ENCODE measurements at regions not wholly inside any gene's neighbourhood (a gene's known extent, or its start where the extent isn't known, plus 50 kb on each side); places are given as distances from the start of the nearest gene placed in this dataset.
"Not testable (repeated sequence)": the region's sequence is repeated elsewhere in the genome, so short reads cannot be mapped to it uniquely, and the experiment has no call there.

- DNase-seq = no peak
These were observed 662.5 kb downstream of the LUZP2 start for GRCh38 chr11:25159341-25159740.

DNA sequence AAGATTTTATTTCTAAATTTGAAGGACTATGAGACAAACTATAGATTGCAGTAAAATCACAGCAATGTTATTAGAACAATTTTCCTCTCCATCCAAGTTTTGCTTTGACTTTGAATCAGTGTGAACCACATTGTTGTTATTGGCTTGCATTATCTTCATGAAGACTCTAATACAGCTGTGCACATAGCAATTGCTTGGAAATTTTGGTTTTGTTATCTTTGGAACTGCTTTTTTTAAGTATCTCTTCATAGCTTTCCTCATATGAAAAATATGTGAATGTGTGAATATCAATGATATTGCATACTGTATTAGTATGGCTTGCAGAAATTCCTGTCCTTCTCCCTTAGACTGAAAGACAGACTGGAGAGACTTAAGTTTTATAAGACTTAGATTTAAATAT, 666.6 kb downstream of the LUZP2 start:
- DNase-seq = no peak

GRCh38 chr11:25180187-25180586, 683.3 kb downstream of the LUZP2 start:
- no peak for DNase-seq

DNA sequence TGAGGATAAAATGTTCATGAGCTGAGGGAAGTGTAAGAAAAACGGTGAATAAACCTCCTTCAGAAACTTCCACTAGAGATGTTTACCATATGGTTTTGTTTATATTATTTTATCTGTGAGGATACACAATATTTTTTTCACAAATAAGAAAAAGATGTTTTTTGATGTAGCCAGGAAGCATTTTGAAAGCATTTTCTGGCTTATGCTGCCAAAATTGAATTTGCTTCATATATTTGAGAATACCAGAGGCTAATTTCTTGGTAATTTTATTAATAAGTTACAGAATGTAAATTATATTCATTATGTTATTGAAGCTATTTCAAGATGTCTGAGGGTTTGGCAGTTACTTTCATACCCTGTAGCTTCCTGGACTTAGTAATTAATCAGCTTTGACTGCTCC, 686.6 kb downstream of the LUZP2 start:
- no peak for DNase-seq

DNA sequence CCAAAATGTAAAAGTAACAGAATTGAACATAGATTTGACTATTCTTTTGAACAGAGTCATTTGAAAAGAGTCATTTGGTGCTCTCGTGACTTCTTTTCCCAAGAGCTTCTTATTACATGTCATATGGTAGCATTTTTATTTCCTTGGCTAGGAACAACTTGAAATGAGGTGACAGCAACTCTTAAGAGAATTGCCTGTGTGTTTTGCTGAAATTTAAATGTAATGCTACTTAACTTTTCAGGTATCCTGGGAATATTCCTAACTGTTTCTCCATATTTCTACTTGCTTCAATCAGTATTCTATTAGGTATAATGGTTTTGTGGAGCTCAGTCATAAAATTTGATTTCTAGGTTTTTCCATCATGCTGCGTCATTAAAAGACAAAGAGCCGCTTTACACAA, 700.7 kb downstream of the LUZP2 start:
- DNase-seq = no peak

GRCh38 chr11:25198704-25199103, 701.9 kb downstream of the LUZP2 start:
- no peak for DNase-seq

GRCh38 chr11:25200925-25201324, 704.1 kb downstream of the LUZP2 start:
- no peak for DNase-seq

GRCh38 chr11:25206762-25207161, 709.9 kb downstream of the LUZP2 start:
- no peak for DNase-seq

GRCh38 chr11:25211635-25212254, 714.9 kb downstream of the LUZP2 start:
- no peak for DNase-seq

GRCh38 chr11:25214535-25215176, 717.8 kb downstream of the LUZP2 start:
- no peak for DNase-seq

DNA sequence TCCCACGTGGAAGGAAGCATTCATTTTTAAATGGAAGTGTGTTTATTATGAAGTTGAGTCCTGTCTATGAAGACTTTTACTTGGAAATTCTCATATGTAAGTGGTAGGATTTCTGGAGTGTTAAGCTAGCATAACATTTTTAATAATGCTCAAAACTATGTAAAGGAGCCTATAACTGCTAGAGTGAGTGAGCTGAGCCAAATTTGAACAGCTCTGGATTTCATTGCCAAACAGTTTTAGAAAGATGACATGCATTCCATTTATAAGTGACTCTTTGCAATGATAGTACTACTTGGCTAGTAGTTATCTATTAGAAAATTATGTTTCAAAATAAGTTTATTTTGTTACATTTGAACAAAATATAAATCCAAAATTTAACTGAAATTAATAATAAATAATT, 721.2 kb downstream of the LUZP2 start:
- DNase-seq = no peak

DNA sequence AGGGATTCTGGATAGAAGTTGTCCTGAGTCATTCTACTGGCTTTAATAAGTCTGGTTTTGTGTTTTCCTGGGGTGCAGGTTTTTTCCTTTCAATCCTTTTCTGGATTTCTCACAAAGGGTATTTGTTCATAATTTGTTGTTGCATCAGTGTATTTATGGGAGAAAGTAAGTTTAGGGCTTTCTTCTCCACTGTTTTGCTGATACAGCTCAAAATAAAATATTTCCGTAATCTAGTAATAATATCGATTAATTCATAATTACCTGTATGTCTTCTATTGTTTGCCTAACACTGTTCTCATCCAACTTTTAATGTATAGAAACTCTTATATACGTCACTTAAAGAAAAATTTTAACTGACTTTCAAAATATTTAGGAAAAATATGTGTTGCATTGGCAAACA, 728.2 kb downstream of the LUZP2 start:
- no peak for DNase-seq

- DNase-seq = no peak
These were observed 746.1 kb downstream of the LUZP2 start for GRCh38 chr11:25242928-25243327.

- DNase-seq = no peak
These were observed 747.3 kb downstream of the LUZP2 start for GRCh38 chr11:25244126-25244525.

DNA sequence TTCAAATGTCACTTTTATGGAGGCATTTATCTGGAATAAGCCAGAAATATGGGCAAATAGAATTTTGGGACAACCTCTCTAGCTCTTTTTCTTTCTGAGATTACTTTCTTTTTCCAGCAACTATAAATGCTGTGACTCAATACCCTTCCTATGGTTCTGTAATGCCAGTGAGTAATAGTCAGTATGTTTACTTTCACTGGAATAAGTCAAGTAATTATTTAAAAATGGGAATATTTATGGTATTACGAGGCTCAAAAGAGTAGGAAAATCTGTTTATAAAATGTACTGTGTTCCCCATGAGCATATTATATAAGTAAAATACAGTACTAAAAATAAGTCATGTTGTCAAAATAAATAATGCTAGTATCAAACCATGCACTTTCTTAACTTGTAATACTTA, 750.5 kb downstream of the LUZP2 start:
- no peak for DNase-seq

- no peak for DNase-seq
These were observed 756.0 kb downstream of the LUZP2 start for GRCh38 chr11:25252854-25253253.

GRCh38 chr11:25263861-25264260, 767.0 kb downstream of the LUZP2 start:
- not testable (repeated sequence) for DNase-seq

GRCh38 chr11:25271301-25271700, 774.4 kb downstream of the LUZP2 start:
- no peak for DNase-seq

DNA sequence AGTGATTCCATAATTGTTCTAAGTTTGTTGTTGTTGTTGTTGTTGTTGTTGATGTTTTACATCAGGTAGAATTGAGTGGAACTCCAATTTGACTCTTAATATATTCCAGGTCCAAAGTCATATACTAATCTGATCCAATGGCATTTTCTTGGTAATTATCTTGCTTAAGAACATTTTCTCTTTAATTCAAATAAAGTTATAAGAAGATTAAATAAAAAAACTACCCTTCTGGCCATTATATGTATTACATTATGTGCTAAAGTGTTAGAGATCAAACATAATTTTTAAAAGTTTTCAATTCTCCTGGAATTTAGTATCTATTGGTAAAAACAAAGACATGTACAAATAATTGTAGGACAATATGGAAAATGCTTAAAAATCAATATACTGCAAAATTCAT, 775.4 kb downstream of the LUZP2 start:
- no peak for DNase-seq

GRCh38 chr11:25280821-25281220, 784.0 kb downstream of the LUZP2 start:
- DNase-seq = not testable (repeated sequence)

DNA sequence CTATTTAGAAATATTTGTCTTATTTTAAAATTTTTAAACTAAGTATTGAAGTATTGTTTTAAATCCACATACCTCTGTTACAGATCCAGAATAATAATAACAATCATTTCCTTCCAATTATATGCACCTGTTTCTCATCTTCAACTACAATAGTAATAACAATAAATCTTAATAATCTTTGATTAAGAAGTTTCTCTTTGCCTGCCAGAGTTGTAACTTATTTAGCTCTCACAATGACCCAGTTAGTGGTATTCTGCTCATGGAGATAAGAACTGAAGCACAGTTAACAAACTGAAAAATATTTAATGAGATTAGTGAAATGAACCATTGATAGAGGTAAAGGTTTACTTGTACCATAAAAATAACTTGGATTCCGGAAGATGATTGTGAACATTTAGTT, 796.3 kb downstream of the LUZP2 start:
- no peak for DNase-seq

DNA sequence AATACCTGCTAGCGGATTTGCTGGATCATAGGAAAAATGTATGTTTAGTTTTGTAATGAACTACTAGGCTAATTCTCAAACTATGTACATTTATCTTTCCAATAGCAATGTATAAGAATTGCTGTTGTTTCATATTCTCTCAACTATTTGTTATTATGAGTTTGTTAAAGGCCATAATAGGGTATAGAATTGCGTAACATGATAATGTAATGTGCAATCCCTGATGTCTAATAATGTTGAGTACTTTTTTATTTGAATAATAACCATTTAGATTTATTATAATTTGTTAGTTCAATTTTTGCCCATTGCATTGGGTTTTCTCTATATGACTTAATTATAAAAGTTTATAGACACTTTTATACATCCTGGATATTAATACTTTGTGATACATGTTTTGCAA, 801.6 kb downstream of the LUZP2 start:
- no peak for DNase-seq

GRCh38 chr11:25309818-25310217, 813.0 kb downstream of the LUZP2 start:
- DNase-seq = no peak

GRCh38 chr11:25317216-25317615, 820.4 kb downstream of the LUZP2 start:
- no peak for DNase-seq

GRCh38 chr11:25319127-25319526, 822.3 kb downstream of the LUZP2 start:
- no peak for DNase-seq
